WTC11 (cell line): ENCODE measurements at regions not wholly inside any gene's neighbourhood (a gene's known extent, or its start where the extent isn't known, plus 50 kb on each side); places are given as distances from the start of the nearest gene placed in this dataset.

ENCODE experiments used
- CBFB ChIP-seq: sonication (generic); formaldehyde crosslinking; IDR thresholded peaks from 2 replicates; pipeline ENCODE4 v1.8.1; 2022; ENCODE audit warnings: mild to moderate bottlenecking, low read depth, missing genetic modification reagents
- FOXJ3 ChIP-seq: sonication (generic); formaldehyde crosslinking; IDR thresholded peaks from 2 replicates; pipeline ENCODE4 v1.9.0; 2021; ENCODE audit warnings: missing genetic modification reagents, mild to moderate bottlenecking, borderline replicate concordance
- GABPB1 ChIP-seq: sonication (generic); formaldehyde crosslinking; IDR thresholded peaks from 2 replicates; pipeline ENCODE4 v1.8.1; 2023; ENCODE audit warnings: mild to moderate bottlenecking, missing genetic modification reagents
- JUN ChIP-seq: sonication (generic); formaldehyde crosslinking; IDR thresholded peaks from 2 replicates; pipeline ENCODE4 v1.8.0; 2023; ENCODE audit warnings: mild to moderate bottlenecking, missing genetic modification reagents
- NFE2L1 ChIP-seq: sonication (generic); formaldehyde crosslinking; IDR thresholded peaks from 2 replicates; pipeline ENCODE4 v1.8.1; 2023; ENCODE audit warnings: missing genetic modification reagents
- SOX15 ChIP-seq: fragments of 250-450 bp; sonication (Bioruptor Pico); IDR thresholded peaks from 2 replicates; pipeline ENCODE4 v1.9.0; 2021; ENCODE audit warnings: mild to moderate bottlenecking
- TEAD4 ChIP-seq: sonication (generic); formaldehyde crosslinking; IDR thresholded peaks from 2 replicates; pipeline ENCODE4 v1.8.0; 2022; ENCODE audit warnings: mild to moderate bottlenecking, missing genetic modification reagents
- ZNF396 ChIP-seq: fragments of 250-450 bp; sonication (Bioruptor Pico); IDR thresholded peaks from 2 replicates; pipeline ENCODE4 v1.8.0; 2021; ENCODE audit warnings: mild to moderate bottlenecking, moderate library complexity, borderline replicate concordance
- TF ChIP-seq, protein P1 (sequence below): fragments of 200-600 bp; IDR thresholded peaks from 2 replicates; pipeline ENCODE4 v1.8.0; 2022; ENCODE audit warnings: antibody characterized with exemption
- TF ChIP-seq, protein P2 (sequence below): sonication (generic); formaldehyde crosslinking; IDR thresholded peaks from 2 replicates; pipeline ENCODE4 v1.8.1; 2023; ENCODE audit warnings: mild to moderate bottlenecking, missing genetic modification reagents
- TF ChIP-seq, protein P3 (sequence below): sonication (generic); formaldehyde crosslinking; IDR thresholded peaks from 2 replicates; pipeline ENCODE4 v1.8.1; 2023; ENCODE audit warnings: mild to moderate bottlenecking, moderate library complexity, missing genetic modification reagents

DNA sequence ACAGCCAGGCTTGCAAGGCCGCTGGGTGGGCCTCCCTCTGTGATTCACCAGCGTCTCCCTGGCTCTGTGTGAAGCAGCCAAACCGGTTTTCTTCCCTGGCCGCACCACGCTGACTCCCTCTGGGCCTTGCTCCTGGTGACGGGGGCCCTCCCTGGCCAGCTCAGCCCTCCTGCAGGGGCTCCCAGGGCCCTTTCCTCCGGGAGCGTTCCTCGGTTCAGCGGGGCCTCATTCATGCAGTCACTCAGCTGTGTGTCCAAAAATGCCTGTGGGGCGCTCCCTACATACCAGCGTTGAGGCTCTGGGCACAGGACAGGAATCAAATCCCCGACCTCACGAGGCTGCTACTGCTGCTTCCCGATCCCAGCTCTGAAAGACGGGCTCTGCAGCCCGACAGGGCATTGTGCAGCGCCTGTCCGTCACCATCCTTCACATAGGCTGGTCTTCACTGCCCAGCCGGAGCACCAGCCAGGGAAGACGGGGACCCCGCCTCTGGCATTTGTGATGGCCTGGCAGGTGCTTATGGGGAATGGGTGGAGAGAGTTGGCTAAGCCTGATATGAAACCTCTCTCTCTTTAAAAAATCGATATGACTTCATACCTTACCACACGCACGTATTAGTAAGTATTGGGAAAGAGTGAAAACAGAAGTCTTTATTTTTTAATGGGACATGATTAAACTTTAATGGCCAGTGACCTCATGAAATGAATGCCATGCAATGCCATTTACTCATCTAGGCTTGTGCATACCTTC, 110.0 kb upstream of the SHH start:
- TF ChIP-seq SOX15 (CRISPR knock-in tag) (no peak), TEAD4 (CRISPR knock-in tag) (no peak), GABPB1 (no peak), NFE2L1 (no peak), JUN (CRISPR knock-in tag) (no peak), CBFB (CRISPR knock-in tag) (no peak), ZNF396 (CRISPR knock-in tag) (no peak), FOXJ3 (CRISPR knock-in tag) (no peak)
- TF ChIP-seq, protein P1, sequence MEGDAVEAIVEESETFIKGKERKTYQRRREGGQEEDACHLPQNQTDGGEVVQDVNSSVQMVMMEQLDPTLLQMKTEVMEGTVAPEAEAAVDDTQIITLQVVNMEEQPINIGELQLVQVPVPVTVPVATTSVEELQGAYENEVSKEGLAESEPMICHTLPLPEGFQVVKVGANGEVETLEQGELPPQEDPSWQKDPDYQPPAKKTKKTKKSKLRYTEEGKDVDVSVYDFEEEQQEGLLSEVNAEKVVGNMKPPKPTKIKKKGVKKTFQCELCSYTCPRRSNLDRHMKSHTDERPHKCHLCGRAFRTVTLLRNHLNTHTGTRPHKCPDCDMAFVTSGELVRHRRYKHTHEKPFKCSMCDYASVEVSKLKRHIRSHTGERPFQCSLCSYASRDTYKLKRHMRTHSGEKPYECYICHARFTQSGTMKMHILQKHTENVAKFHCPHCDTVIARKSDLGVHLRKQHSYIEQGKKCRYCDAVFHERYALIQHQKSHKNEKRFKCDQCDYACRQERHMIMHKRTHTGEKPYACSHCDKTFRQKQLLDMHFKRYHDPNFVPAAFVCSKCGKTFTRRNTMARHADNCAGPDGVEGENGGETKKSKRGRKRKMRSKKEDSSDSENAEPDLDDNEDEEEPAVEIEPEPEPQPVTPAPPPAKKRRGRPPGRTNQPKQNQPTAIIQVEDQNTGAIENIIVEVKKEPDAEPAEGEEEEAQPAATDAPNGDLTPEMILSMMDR, result no peak
- TF ChIP-seq, protein P2, sequence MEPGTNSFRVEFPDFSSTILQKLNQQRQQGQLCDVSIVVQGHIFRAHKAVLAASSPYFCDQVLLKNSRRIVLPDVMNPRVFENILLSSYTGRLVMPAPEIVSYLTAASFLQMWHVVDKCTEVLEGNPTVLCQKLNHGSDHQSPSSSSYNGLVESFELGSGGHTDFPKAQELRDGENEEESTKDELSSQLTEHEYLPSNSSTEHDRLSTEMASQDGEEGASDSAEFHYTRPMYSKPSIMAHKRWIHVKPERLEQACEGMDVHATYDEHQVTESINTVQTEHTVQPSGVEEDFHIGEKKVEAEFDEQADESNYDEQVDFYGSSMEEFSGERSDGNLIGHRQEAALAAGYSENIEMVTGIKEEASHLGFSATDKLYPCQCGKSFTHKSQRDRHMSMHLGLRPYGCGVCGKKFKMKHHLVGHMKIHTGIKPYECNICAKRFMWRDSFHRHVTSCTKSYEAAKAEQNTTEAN (CRISPR knock-in tag), result no peak
- TF ChIP-seq, protein P3, sequence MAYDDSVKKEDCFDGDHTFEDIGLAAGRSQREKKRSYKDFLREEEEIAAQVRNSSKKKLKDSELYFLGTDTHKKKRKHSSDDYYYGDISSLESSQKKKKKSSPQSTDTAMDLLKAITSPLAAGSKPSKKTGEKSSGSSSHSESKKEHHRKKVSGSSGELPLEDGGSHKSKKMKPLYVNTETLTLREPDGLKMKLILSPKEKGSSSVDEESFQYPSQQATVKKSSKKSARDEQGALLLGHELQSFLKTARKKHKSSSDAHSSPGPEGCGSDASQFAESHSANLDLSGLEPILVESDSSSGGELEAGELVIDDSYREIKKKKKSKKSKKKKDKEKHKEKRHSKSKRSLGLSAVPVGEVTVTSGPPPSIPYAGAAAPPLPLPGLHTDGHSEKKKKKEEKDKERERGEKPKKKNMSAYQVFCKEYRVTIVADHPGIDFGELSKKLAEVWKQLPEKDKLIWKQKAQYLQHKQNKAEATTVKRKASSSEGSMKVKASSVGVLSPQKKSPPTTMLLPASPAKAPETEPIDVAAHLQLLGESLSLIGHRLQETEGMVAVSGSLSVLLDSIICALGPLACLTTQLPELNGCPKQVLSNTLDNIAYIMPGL (CRISPR knock-in tag), result no peak
